T-helper 9 cell (primary cell): ENCODE measurements at regions not wholly inside any gene's neighbourhood (a gene's known extent, or its start where the extent isn't known, plus 50 kb on each side); places are given as distances from the start of the nearest gene placed in this dataset.
"Not testable (repeated sequence)": the region's sequence is repeated elsewhere in the genome, so short reads cannot be mapped to it uniquely, and the experiment has no call there.

Experiments used
- DNase-seq: peaks from one replicate; pipeline ENCODE4 v3.0.0-alpha.2; 2020

- DNase-seq: no peak
These were observed 233.5 kb downstream of the TUBA3C start for GRCh38 chr13:18948012-18948663.

DNA sequence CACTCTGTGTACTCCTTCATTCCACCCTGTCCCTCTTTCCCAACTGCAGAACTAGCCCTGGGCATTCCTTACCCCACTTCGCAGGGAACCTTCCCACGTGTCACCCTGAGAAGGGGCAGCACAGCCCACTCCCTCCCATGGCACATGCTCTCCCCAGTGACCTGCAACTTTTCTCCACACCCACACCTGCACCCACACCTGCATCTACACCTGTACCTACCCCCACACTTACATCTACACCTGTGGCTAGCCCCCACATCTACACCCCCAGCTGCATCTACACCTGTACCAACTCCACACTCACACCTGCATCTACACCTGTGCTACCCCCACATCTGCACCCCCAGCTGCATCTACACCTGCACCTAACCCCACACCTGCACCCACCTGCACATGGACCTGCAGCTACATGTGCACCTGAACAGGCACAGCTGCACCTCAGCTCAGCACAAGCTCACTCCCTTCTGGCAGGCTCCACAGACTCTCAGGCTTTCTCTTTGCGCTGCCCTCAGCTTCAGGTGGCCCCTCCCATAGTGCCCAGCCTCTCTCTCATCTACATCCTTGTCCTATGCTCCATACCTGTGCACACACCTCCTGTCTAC is 234.1 kb downstream of the TUBA3C start:
- no peak for DNase-seq

- DNase-seq: no peak
These were observed 234.9 kb downstream of the TUBA3C start for GRCh38 chr13:18946738-18947137.

- DNase-seq: no peak
These were observed 237.0 kb downstream of the TUBA3C start for GRCh38 chr13:18944501-18945068.

- no peak for DNase-seq
These were observed 237.8 kb downstream of the TUBA3C start for GRCh38 chr13:18943721-18944391.

GRCh38 chr13:18943273-18943672 is 238.4 kb downstream of the TUBA3C start:
- no peak for DNase-seq

- no peak for DNase-seq
These were observed 245.5 kb downstream of the TUBA3C start for GRCh38 chr13:18936104-18936503.

- no peak for DNase-seq
These were observed 260.6 kb downstream of the TUBA3C start for GRCh38 chr13:18921063-18921462.

DNA sequence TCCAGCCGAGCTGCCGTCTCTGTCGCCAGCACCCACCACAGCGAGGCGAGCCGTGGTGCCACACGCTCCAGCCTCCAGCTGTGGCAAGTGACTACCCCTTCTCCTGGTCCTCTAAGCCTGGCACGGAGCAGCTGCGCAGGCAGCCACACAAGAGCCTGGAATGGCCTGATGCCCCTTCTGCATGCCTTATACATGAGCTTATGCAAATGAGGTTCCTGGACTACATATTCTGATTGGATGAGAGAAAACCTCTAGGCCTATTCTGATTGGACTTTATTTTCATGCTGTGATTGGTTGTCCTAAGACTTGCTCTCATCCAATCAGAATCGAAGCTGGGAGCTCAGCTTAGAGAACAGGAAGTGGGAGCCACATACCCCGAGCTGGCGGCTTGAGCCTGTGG is 276.5 kb downstream of the TUBA3C start:
- not testable (repeated sequence) for DNase-seq

GRCh38 chr13:18895411-18895810 is 286.2 kb downstream of the TUBA3C start:
- not testable (repeated sequence) for DNase-seq

DNA sequence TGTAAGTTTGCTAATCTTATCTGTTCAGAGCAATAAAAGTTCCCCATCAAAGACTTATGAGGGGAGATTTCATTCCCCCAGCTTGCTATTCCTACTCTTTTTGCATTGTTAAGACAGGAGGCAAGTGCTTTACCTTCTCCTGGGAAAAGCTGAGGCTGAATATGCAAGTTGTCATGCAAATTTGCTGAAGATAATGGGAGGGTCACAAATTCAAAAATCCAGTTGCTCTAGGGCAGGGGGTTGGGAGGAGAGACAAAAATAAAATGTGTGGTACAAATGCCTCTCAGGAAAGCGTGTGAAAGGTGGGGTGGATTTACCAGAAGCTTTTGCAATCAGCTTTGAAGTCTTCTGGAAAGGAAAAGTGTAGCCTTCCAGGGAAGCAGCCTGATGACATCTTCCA is 290.4 kb downstream of the TUBA3C start:
- DNase-seq: not testable (repeated sequence)

DNA sequence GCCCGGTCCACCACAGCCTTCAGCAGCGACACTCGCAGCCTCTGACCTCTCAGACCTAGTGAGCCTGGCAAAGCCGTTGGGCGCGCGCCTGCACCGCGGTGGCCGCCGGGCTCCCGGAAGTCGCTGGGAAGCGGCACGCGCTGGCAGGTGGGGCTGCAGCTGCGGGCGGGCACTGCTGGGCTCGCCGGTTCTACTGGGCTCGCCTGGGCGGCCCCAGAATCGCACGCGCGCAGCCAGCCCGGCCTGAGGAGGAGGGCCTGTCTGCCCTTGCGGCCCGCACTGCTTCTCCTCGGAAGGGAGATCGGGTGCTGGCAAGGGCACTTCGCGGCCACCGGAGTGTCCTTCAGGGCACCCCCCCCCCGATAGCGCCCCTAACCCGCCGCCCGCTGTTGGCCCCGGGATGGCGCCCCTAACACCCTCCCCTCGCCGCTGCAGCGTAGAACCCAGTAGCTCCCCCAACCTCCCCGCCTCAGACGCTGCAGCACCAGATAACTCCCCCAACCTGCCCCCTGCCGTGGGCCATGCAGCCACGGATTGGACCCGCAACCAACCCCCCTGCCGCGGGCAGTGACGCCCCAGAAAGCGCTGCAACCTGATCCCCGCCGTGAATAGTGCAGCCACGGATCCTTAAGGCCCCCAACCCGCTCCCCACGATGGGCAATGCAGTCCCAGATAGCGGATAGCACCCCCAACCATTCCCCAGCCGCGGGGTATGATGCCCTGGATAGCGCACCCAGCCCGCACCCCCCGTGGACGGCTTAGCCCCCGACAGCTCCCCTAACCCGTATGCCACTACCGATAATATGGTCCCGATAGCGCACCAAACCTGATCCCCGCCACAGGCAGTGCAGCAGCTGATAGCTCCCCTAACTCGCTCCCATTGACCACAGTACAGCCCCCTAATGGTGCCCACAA is 306.5 kb downstream of the TUBA3C start:
- not testable (repeated sequence) for DNase-seq

DNA sequence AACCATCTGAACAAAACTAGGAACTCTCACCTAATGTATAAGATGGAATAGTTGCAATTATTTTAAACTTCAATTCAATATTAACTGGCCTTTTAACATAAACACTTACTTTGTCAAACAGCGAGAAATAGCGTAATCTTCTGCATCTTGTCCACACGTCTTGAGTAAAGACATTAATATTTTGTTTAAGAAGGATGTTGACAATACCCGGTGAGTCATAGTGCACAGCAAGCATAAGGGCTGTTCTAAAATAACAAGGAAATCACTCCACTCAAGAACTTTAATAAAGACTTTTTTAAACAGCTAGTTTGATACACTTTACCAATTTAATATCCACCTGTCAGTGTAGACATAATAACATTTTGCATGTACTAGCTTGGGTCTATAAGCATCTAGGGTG is 311.1 kb downstream of the TUBA3C start:
- not testable (repeated sequence) for DNase-seq

DNA sequence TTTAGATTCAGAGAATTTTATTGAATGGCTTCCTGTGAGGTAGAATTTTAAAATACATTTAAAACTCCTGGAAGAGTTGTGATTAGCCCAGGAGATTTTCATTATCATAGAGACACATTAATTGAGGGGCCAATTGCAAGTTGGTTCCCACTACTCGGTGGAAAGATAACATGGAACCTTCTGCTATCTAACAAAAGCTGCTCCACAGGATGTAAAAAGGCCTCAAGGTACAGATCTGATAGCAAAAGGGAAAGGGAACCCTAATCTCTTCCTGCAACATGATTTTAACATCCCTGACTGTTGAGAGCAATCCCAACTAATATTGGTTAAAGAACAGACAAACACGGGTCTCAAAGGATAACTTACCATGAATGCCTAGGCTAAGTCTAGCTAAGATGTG is 312.3 kb downstream of the TUBA3C start:
- not testable (repeated sequence) for DNase-seq

GRCh38 chr13:18837986-18838629 is 343.5 kb downstream of the TUBA3C start:
- DNase-seq: not testable (repeated sequence)

GRCh38 chr13:18837179-18837745 is 344.4 kb downstream of the TUBA3C start:
- DNase-seq: not testable (repeated sequence)

DNA sequence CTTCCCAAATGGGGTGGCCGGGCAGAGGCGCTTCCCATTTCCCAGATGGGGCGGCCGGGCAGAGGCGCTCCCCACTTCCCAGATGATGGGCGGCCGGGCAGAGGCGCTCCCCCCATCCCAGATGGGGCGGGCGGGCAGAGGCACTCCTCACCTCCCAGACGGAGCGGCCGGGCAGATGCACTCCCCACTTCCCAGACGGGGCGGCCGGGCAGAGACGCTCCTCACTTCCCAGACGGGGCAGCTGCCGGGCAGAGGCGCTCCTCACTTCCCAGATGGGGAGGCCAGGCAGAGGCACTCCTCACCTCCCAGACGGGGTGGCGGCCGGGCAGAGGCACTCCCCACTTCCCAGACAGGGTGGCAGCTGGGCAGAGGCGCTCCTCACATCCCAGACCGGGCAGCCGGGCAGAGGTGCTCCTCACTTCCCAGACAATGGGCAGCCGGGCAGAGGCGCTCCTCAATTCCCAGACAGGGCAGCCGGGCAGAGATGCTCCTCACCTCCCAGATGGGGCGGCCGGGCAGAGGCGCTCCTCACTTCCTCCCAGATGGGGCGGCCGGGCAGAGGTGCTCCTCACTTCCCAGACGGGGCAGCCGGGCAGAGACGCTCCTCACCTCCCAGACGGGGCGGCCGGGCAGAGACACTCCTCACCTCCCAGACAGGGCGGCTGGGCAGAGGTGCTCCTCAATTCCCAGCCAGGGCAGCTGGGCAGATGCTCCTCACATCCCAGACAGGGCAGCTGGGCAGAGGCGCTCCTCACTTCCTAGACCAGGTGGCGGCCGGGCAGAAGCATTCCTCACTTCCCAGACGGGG is 345.0 kb downstream of the TUBA3C start:
- not testable (repeated sequence) for DNase-seq

DNA sequence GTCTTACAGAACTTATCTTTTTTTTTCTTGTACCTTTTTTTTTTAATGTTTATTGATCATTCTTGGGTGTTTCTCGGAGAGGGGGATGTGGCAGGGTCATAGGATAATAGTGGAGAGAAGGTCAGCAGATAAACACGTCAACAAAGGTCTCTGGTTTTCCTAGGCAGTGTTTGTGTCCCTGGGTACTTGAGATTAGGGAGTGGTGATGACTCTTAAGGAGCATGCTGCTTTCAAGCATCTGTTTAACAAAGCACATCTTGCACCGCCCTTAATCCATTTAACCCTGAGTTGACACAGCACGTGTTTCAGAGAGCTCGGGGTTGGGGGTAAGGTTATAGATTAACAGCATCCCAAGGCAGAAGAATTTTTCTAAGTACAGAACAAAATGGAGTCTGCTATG is 345.9 kb downstream of the TUBA3C start:
- DNase-seq: not testable (repeated sequence)

GRCh38 chr13:18824678-18825077 is 356.9 kb downstream of the TUBA3C start:
- DNase-seq: not testable (repeated sequence)
